ENCODE measurements at regions not wholly inside any gene's neighbourhood (a gene's known extent, or its start where the extent isn't known, plus 50 kb on each side); places are given as distances from the start of the nearest gene placed in this dataset.

DNA sequence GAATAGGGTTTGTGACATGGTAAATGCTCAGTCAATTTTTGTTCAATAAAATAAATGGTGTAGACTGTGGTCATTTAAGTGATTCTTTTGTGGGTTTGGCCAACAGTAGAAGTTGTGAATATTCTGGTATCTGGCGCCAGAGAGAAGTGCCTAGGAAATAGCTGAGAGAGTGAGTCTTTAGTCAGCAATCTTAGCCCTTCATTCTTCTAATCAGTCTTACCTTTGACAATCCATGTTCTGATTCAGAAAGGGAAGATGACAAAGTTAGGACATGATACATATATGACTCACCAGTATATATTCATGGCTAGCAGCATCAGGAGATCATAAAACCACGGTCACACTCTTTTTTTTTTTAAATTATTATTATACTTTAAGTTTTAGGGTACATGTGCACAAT is 141.8 kb upstream of the PCDH18 start:
- no peak overlapping the region for H3K27ac ChIP-seq (ENCODE audit: low read depth, low read length)
- no peaks in the 10 kb centered on the region for H3K4me1 ChIP-seq (ENCODE audit: control insufficient read depth in 1 of 2, insufficient read depth in 2 of 2, low read length in 2 of 2)
- no peak overlapping the region for H3K4me3 ChIP-seq (ENCODE audit: low read depth in 1 of 2, low read length in 2 of 2)
- no peak overlapping the region for H3K9ac ChIP-seq (ENCODE audit: low read depth in 1 of 2, low read length in 2 of 2)
- H3K9me3 ChIP-seq (ENCODE audit: control insufficient read depth in 1 of 2, low read length in 2 of 2) = no peaks in the 10 kb centered on the region
- no peaks in the 10 kb centered on the region for H3K27me3 ChIP-seq (ENCODE audit: control insufficient read depth in 1 of 2, insufficient read depth in 2 of 2, low read length in 2 of 2)
- no peaks in the 10 kb centered on the region for H3K36me3 ChIP-seq (ENCODE audit: control insufficient read depth in 1 of 2, insufficient read depth in 2 of 2, low read length in 2 of 2)

DNA sequence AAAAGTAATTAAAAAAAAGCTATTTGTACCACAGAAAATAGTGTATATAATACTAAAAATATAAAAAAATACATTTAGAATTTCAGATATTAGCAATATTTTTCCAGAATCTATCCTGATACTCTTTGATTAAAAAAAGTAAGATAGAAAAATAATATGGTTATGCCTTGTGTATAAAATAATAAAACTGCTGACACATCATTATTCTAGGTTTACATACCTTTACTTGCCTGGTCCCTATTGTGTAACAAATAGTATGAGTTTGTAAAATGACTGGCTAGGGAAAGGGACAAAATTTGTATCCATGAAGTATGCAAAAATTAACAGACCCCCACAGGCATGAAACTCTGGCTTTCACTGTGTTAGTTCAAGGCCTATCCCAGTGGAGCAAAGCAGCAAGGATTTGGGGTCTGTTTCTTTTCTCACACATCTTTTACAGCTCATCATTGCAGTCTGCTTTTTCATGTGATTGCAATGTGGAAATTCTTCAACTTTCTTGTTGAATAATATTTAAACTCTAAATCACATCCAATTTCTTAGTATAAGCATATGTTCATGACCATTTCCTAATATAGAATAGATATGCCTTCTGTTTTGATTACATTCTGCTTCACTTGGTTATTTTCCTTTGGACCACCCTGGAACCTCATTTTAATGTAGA is 136.7 kb upstream of the PCDH18 start:
- Histone ChIP-seq H3K27ac (ENCODE audit: low read depth, low read length) (no peak overlapping the region), H3K36me3 (ENCODE audit: control insufficient read depth in 1 of 2, insufficient read depth in 2 of 2, low read length in 2 of 2) (no peaks in the 10 kb centered on the region), H3K9ac (ENCODE audit: low read depth in 1 of 2, low read length in 2 of 2) (no peak overlapping the region), H3K4me1 (ENCODE audit: control insufficient read depth in 1 of 2, insufficient read depth in 2 of 2, low read length in 2 of 2) (no peaks in the 10 kb centered on the region), H3K4me3 (ENCODE audit: low read depth in 1 of 2, low read length in 2 of 2) (no peak overlapping the region), H3K9me3 (ENCODE audit: control insufficient read depth in 1 of 2, low read length in 2 of 2) (no peaks in the 10 kb centered on the region), H3K27me3 (ENCODE audit: control insufficient read depth in 1 of 2, insufficient read depth in 2 of 2, low read length in 2 of 2) (no peaks in the 10 kb centered on the region)

DNA sequence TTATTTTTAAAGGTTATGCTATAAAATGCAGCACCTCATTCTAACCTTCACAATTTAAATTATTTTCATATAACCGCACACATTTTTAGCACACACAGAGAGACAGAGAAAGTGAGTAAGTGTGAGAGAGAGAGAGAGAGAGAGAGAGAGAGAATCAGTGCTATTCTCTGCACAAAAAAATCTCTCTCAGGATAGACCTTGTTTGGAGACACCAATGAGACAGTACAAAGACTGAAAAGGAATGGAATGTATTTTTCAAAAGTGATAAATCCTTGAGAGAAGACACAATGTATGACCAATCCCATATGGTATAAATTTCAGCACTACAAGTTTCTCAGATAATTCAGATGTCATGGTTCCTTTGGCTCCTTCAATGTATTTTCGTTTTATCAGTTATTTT is 132.1 kb upstream of the PCDH18 start:
- H3K36me3 ChIP-seq (ENCODE audit: control insufficient read depth in 1 of 2, insufficient read depth in 2 of 2, low read length in 2 of 2) = no peaks in the 10 kb centered on the region
- no peak overlapping the region for H3K27ac ChIP-seq (ENCODE audit: low read depth, low read length)
- no peaks in the 10 kb centered on the region for H3K27me3 ChIP-seq (ENCODE audit: control insufficient read depth in 1 of 2, insufficient read depth in 2 of 2, low read length in 2 of 2)
- peaks cover 3 to 7% of the 10 kb centered on the region in 2 donors for H3K9me3 ChIP-seq (ENCODE audit: control insufficient read depth in 1 of 2, low read length in 2 of 2)
- H3K4me3 ChIP-seq (ENCODE audit: low read depth in 1 of 2, low read length in 2 of 2) = no peak overlapping the region
- no peaks in the 10 kb centered on the region for H3K4me1 ChIP-seq (ENCODE audit: control insufficient read depth in 1 of 2, insufficient read depth in 2 of 2, low read length in 2 of 2)
- H3K9ac ChIP-seq (ENCODE audit: low read depth in 1 of 2, low read length in 2 of 2) = no peak overlapping the region

DNA sequence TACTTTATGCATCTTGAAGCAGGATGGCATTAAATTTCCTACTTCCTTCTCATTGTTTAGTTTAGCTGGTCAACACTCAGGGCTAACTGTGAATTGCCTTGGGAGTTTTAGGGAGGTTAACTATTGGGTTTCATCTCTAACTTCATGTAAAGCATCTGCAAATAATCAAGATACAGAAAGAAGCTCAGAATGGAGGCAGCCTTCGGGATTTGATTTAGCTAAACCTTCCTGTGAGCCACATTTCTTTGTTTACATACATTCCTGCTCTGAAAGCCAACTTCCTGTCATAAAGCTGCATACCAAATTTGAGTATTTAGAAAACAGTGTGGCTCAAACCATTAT is 131.7 kb upstream of the PCDH18 start:
- H3K9me3 ChIP-seq (ENCODE audit: control insufficient read depth in 1 of 2, low read length in 2 of 2) = peaks cover 3 to 7% of the 10 kb centered on the region in 2 donors
- H3K36me3 ChIP-seq (ENCODE audit: control insufficient read depth in 1 of 2, insufficient read depth in 2 of 2, low read length in 2 of 2) = no peaks in the 10 kb centered on the region
- H3K9ac ChIP-seq (ENCODE audit: low read depth in 1 of 2, low read length in 2 of 2) = no peak overlapping the region
- no peak overlapping the region for H3K27ac ChIP-seq (ENCODE audit: low read depth, low read length)
- H3K27me3 ChIP-seq (ENCODE audit: control insufficient read depth in 1 of 2, insufficient read depth in 2 of 2, low read length in 2 of 2) = no peaks in the 10 kb centered on the region
- no peaks in the 10 kb centered on the region for H3K4me1 ChIP-seq (ENCODE audit: control insufficient read depth in 1 of 2, insufficient read depth in 2 of 2, low read length in 2 of 2)
- H3K4me3 ChIP-seq (ENCODE audit: low read depth in 1 of 2, low read length in 2 of 2) = no peak overlapping the region

DNA sequence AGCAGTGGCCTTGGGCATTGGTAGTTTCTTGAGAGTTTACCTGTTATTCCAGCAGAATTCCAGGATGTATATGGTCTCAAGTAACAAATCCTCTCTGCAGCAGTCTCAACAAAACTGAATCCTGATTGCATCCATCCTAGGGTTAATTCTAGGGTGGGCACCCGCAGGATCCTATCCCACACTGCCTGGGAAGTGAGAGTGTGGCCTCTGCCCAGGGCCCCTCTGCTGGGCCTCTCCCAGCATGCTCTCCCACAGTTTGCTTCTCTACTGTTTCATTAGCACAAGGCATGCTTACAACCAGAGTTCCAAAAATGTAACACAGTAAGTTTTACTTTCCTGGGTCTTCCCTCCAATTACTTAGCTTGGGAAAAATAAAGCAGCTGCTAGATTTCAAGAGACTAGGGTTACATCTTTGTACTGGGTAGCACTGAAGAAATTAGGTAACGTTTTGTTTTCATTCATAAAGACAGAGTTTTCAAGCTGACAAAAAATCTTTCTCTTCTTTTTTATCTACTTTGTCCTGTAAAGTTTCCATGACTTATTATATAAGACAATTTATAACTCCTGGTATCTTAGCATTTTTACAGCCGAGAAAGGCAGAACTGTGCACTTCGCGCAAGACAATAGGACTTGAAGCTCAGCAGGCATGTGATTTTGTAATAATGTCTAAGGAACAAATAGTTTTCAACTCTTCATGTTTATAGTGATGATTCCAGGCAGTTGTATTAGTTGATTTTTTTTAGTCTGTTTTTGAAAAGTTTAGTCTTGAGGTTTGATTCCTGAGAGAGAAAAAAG is 131.2 kb upstream of the PCDH18 start:
- peak overlapping the region; percentile 51 for H3K27ac ChIP-seq (ENCODE audit: low read depth, low read length)
- H3K9ac ChIP-seq (ENCODE audit: low read depth in 1 of 2, low read length in 2 of 2) = no peak overlapping the region
- no peaks in the 10 kb centered on the region for H3K36me3 ChIP-seq (ENCODE audit: control insufficient read depth in 1 of 2, insufficient read depth in 2 of 2, low read length in 2 of 2)
- H3K4me3 ChIP-seq (ENCODE audit: low read depth in 1 of 2, low read length in 2 of 2) = no peak overlapping the region
- peaks cover 3 to 7% of the 10 kb centered on the region in 2 donors for H3K9me3 ChIP-seq (ENCODE audit: control insufficient read depth in 1 of 2, low read length in 2 of 2)
- no peaks in the 10 kb centered on the region for H3K27me3 ChIP-seq (ENCODE audit: control insufficient read depth in 1 of 2, insufficient read depth in 2 of 2, low read length in 2 of 2)
- H3K4me1 ChIP-seq (ENCODE audit: control insufficient read depth in 1 of 2, insufficient read depth in 2 of 2, low read length in 2 of 2) = no peaks in the 10 kb centered on the region

DNA sequence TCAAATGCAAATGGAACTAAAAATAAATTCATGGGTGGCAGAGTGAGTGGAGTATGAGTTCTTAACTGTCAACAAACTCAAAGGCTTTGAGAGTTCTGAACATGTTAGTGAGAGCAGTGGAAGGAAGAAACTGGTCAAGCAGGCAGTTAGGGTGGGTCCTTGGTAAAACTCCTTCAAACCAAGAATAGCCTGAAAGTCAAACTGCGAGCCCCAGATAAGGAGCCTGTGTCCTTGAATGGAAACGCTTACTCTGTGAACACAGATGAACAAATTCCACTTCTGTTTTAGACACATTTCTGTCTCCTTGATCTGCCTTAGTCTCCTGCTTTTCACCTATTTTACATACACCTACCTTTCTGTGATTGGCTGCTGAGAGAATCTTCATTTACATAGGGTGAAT is 129.4 kb upstream of the PCDH18 start:
- Histone ChIP-seq H3K4me1 (ENCODE audit: control insufficient read depth in 1 of 2, insufficient read depth in 2 of 2, low read length in 2 of 2) (no peaks in the 10 kb centered on the region), H3K4me3 (ENCODE audit: low read depth in 1 of 2, low read length in 2 of 2) (no peak overlapping the region), H3K9me3 (ENCODE audit: control insufficient read depth in 1 of 2, low read length in 2 of 2) (peaks cover 3 to 7% of the 10 kb centered on the region in 2 donors), H3K27me3 (ENCODE audit: control insufficient read depth in 1 of 2, insufficient read depth in 2 of 2, low read length in 2 of 2) (no peaks in the 10 kb centered on the region), H3K36me3 (ENCODE audit: control insufficient read depth in 1 of 2, insufficient read depth in 2 of 2, low read length in 2 of 2) (no peaks in the 10 kb centered on the region), H3K9ac (ENCODE audit: low read depth in 1 of 2, low read length in 2 of 2) (no peak overlapping the region), H3K27ac (ENCODE audit: low read depth, low read length) (no peak overlapping the region)

DNA sequence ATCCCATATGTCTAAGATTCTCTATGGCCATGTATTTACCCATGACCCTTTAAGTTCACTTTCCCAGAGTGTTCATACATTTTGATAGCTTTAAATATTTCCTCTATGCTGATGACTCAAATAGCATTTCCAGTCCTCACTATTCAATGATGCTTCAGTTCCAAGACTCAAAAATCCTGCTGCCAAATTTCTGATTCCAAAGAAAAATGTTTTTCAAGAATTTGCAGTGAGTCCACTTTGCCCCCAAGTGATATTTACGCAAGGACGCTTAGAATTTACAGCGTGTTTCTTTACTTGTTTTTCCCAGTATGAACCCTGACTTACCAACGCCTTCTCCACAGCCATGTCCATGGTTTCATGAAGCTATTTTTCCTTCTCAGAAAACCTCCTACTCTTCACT is 127.9 kb upstream of the PCDH18 start:
- H3K36me3 ChIP-seq (ENCODE audit: control insufficient read depth in 1 of 2, insufficient read depth in 2 of 2, low read length in 2 of 2) = no peaks in the 10 kb centered on the region
- no peak overlapping the region for H3K9ac ChIP-seq (ENCODE audit: low read depth in 1 of 2, low read length in 2 of 2)
- H3K27me3 ChIP-seq (ENCODE audit: control insufficient read depth in 1 of 2, insufficient read depth in 2 of 2, low read length in 2 of 2) = no peaks in the 10 kb centered on the region
- no peak overlapping the region for H3K4me3 ChIP-seq (ENCODE audit: low read depth in 1 of 2, low read length in 2 of 2)
- H3K27ac ChIP-seq (ENCODE audit: low read depth, low read length) = peak overlapping the region; percentile 55
- no peaks in the 10 kb centered on the region for H3K4me1 ChIP-seq (ENCODE audit: control insufficient read depth in 1 of 2, insufficient read depth in 2 of 2, low read length in 2 of 2)
- H3K9me3 ChIP-seq (ENCODE audit: control insufficient read depth in 1 of 2, low read length in 2 of 2) = peaks cover 3 to 7% of the 10 kb centered on the region in 2 donors

DNA sequence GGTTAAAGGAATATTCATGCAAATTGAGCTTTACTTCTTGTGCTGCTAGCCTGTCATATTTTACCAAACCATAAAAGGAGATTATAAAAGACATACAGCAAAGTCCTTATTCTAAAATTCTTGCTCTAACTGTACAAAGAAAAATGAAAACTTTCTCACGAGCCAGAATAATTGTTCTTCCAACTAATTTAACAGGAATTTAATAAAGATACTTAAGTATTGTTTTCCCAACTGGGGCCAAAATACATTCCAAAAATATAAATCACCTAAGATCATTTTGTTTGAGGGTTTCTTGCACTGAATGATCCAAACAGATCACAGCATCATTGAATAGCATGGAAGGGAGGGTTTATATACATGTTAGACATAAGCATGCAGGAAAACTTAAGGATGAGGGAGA is 127.1 kb upstream of the PCDH18 start:
- Histone ChIP-seq H3K27ac (ENCODE audit: low read depth, low read length) (no peak overlapping the region), H3K4me1 (ENCODE audit: control insufficient read depth in 1 of 2, insufficient read depth in 2 of 2, low read length in 2 of 2) (no peaks in the 10 kb centered on the region)

DNA sequence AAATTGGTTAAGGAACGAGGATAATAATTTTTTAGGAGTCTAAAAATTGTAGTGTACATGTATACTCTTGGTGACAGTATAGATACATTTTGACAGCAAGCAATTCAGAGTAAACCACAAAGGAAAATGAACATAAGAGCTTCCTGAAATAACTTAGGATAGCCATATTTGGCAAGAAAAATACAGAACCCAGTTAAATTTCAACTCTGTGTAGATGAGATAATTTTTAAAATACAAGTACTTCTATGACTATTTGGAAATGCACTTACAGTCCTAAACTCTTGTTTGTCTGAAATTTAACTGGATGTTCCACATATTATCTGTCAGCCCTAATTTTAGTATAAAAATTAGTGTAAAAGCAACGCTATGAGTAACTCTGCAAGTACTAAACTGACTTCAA is 124.4 kb upstream of the PCDH18 start:
- peaks cover 0 to 3% of the 10 kb centered on the region in 2 donors for H3K9me3 ChIP-seq (ENCODE audit: control insufficient read depth in 1 of 2, low read length in 2 of 2)
- no peak overlapping the region for H3K9ac ChIP-seq (ENCODE audit: low read depth in 1 of 2, low read length in 2 of 2)
- H3K4me3 ChIP-seq (ENCODE audit: low read depth in 1 of 2, low read length in 2 of 2) = no peak overlapping the region
- H3K27ac ChIP-seq (ENCODE audit: low read depth, low read length) = no peak overlapping the region
- H3K27me3 ChIP-seq (ENCODE audit: control insufficient read depth in 1 of 2, insufficient read depth in 2 of 2, low read length in 2 of 2) = no peaks in the 10 kb centered on the region
- H3K36me3 ChIP-seq (ENCODE audit: control insufficient read depth in 1 of 2, insufficient read depth in 2 of 2, low read length in 2 of 2) = no peaks in the 10 kb centered on the region
- H3K4me1 ChIP-seq (ENCODE audit: control insufficient read depth in 1 of 2, insufficient read depth in 2 of 2, low read length in 2 of 2) = no peaks in the 10 kb centered on the region

More for the DNA sequence above, 127.1 kb upstream of the PCDH18 start:
- Histone ChIP-seq H3K9me3 (ENCODE audit: control insufficient read depth in 1 of 2, low read length in 2 of 2) (peaks cover 3 to 7% of the 10 kb centered on the region in 2 donors), H3K4me3 (ENCODE audit: low read depth in 1 of 2, low read length in 2 of 2) (no peak overlapping the region), H3K36me3 (ENCODE audit: control insufficient read depth in 1 of 2, insufficient read depth in 2 of 2, low read length in 2 of 2) (no peaks in the 10 kb centered on the region), H3K9ac (ENCODE audit: low read depth in 1 of 2, low read length in 2 of 2) (no peak overlapping the region), H3K27me3 (ENCODE audit: control insufficient read depth in 1 of 2, insufficient read depth in 2 of 2, low read length in 2 of 2) (no peaks in the 10 kb centered on the region)

DNA sequence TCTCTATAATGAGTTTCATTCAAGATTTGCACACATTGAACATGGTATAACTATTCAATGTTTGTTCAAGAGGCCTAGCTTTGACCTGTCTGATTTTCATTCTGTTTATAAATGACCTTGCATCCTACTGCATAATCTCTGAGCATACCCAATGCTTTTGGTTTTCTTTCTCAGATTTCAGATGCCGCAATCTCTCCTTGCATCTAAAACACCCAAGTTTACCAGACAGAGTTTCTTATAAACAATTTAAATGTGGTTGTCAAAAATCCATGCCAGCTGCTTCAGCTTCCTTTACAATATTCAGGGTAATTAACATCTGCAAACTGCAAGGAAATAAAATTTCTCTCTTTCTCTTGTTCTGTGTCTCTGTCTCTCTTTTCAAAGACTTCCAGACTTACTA is 123.0 kb upstream of the PCDH18 start:
- H3K4me3 ChIP-seq (ENCODE audit: low read depth in 1 of 2, low read length in 2 of 2) = no peak overlapping the region

More for the DNA sequence above, 123.0 kb upstream of the PCDH18 start:
- Histone ChIP-seq H3K9ac (ENCODE audit: low read depth in 1 of 2, low read length in 2 of 2) (no peak overlapping the region), H3K27me3 (ENCODE audit: control insufficient read depth in 1 of 2, insufficient read depth in 2 of 2, low read length in 2 of 2) (no peaks in the 10 kb centered on the region), H3K36me3 (ENCODE audit: control insufficient read depth in 1 of 2, insufficient read depth in 2 of 2, low read length in 2 of 2) (no peaks in the 10 kb centered on the region), H3K9me3 (ENCODE audit: control insufficient read depth in 1 of 2, low read length in 2 of 2) (no peaks in the 10 kb centered on the region), H3K4me1 (ENCODE audit: control insufficient read depth in 1 of 2, insufficient read depth in 2 of 2, low read length in 2 of 2) (no peaks in the 10 kb centered on the region), H3K27ac (ENCODE audit: low read depth, low read length) (no peak overlapping the region)

All from duodenal mucosa (tissue), 2 donors.